Vagina (tissue), 2 donors: ENCODE measurements at regions not wholly inside any gene's neighbourhood (a gene's known extent, or its start where the extent isn't known, plus 50 kb on each side); places are given as distances from the start of the nearest gene placed in this dataset.

ENCODE experiments used
- POLR2A ChIP-seq, 2 donors: fragments of 450-650 bp; IDR thresholded peaks; one replicate each; pipeline ENCODE4 v1.6.1; 2017; ENCODE audit warnings: antibody characterized with exemption in 2 of 2, mild to moderate bottlenecking in 2 of 2, moderate library complexity in 2 of 2
- POLR2AphosphoS5 ChIP-seq, 2 donors: sonication (generic); formaldehyde crosslinking; IDR thresholded peaks; one replicate each; pipeline ENCODE4 v1.9.0; 2017; ENCODE audit warnings: antibody characterized with exemption in 2 of 2, mild to moderate bottlenecking in 2 of 2, low read depth in 1 of 2; ENCODE audit not compliant: insufficient read depth in 1 of 2
- TF ChIP-seq, protein P1 (sequence below), 3 experiments: fragments of 450-650 bp in 2 of 3; fragments of 200-600 bp in 1 of 3; sonication (generic) in 1 of 3; IDR thresholded peaks; one replicate each; pipeline ENCODE4 v1.5.1; 2017 to 2019; ENCODE audit warnings: antibody characterized with exemption in 3 of 3, mild to moderate bottlenecking in 2 of 3, moderate library complexity in 2 of 3

DNA sequence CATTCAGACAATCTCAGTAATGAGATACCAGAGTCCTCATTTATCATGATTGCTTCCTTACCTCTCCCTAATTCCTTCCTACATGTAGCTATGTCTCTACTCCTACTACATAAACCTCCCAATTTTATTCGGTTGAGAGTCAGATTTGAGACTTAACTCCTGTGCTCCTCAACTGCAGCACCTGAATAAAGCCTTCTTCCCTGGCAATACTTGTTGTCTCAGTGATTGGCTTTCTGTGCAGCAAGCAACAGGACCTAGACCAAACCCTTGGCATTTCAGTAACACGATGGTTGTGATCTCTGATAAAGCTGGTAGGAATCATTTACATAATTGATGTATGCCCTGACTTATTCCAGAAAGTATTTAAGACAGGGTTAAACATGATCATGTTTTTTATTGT is 106.7 kb upstream of the NANOGP8 start:
- TF ChIP-seq, protein P1, sequence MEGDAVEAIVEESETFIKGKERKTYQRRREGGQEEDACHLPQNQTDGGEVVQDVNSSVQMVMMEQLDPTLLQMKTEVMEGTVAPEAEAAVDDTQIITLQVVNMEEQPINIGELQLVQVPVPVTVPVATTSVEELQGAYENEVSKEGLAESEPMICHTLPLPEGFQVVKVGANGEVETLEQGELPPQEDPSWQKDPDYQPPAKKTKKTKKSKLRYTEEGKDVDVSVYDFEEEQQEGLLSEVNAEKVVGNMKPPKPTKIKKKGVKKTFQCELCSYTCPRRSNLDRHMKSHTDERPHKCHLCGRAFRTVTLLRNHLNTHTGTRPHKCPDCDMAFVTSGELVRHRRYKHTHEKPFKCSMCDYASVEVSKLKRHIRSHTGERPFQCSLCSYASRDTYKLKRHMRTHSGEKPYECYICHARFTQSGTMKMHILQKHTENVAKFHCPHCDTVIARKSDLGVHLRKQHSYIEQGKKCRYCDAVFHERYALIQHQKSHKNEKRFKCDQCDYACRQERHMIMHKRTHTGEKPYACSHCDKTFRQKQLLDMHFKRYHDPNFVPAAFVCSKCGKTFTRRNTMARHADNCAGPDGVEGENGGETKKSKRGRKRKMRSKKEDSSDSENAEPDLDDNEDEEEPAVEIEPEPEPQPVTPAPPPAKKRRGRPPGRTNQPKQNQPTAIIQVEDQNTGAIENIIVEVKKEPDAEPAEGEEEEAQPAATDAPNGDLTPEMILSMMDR (IDR thresholded peaks at IDR 0.05) = no peak
- TF ChIP-seq POLR2A (IDR thresholded peaks at IDR 0.05) (no peak), POLR2AphosphoS5 (IDR thresholded peaks at IDR 0.05; ENCODE audit: insufficient read depth in 1 of 2, low read depth in 1 of 2) (no peak)
